Suppressor macrophage treated with lipopolysaccharide for 1 hour (primary cell): ENCODE measurements at regions not wholly inside any gene's neighbourhood (a gene's known extent, or its start where the extent isn't known, plus 50 kb on each side); places are given as distances from the start of the nearest gene placed in this dataset.
"Not testable (repeated sequence)": the region's sequence is repeated elsewhere in the genome, so short reads cannot be mapped to it uniquely, and the experiment has no call there.

ENCODE experiments used
- DNase-seq, 3 donors: peaks; one replicate each; pipeline ENCODE4 v3.0.0-alpha.2; 2020 to 2022

DNA sequence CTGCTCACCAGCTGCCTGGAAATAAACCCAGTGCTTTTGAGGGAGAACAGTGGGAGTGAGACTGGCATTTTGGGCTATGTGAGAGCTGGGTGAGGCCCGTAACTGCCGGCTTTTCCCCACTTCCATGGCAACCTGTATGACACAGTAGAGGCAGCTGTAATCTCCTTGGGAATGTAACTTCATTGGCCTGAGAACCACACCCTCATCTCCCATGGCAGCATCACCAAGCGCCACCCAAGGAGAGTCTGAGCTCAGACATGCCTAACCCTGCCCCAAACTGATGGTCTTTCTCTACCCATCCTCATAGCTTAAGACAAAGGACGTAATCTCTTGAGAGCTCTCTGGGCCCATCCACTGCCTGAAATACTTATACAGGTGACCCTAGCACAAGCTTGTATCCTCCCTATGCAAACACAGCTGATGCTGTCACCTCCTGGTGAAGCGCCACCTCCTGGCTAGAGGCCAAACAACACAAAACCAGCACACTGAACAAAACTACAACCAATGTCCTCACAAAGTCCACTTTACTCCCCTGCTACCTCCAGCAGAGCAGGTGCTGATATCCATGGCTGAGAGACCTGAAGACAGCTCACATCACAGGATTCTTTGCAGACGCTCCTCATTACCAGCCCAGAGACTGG, 763.4 kb upstream of the NRXN1 start:
- DNase-seq, result peak in 1 of 3 donors; percentile 1

DNA sequence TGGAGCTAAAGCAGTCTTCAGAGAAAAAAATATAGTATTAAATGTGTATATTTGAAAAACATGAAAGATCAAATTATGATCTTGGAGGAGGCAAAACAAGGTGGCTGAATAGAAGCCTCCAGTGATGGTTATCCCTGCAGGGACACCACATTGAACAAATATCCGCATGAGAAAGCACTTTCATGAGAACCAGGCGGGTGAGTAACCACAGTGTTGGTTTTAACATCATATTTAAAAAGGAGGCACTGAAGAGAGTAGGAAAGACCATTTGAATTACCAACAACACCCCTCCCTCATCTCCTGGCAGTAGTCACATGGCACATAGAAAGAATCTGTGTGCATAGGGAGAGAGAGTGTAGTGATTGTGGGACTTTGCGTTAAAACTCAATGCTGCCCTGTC, 759.6 kb upstream of the NRXN1 start:
- DNase-seq, result no peak

- DNase-seq, result no peak
Observed at GRCh38 chr2:51790854-51791253, 758.9 kb upstream of the NRXN1 start.

DNA sequence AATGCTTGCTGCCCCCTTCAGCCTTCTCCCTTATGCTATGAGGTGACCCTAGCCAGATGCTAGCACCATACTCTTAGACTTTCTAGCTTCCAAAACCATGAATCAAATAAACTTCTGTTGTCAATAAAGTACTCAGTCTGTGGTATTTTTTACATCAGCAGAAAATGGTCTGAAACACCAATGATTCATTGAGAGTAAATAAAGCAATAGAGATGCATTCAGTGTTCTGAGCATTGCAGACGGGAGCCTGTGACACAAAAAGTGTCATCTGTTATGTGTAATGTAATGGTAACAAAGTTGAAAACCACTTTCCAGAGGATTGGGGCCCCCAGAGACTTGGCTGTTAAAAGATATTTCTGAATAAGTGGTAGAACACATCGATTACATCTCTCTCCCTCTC, 758.0 kb upstream of the NRXN1 start:
- DNase-seq, result no peak

DNA sequence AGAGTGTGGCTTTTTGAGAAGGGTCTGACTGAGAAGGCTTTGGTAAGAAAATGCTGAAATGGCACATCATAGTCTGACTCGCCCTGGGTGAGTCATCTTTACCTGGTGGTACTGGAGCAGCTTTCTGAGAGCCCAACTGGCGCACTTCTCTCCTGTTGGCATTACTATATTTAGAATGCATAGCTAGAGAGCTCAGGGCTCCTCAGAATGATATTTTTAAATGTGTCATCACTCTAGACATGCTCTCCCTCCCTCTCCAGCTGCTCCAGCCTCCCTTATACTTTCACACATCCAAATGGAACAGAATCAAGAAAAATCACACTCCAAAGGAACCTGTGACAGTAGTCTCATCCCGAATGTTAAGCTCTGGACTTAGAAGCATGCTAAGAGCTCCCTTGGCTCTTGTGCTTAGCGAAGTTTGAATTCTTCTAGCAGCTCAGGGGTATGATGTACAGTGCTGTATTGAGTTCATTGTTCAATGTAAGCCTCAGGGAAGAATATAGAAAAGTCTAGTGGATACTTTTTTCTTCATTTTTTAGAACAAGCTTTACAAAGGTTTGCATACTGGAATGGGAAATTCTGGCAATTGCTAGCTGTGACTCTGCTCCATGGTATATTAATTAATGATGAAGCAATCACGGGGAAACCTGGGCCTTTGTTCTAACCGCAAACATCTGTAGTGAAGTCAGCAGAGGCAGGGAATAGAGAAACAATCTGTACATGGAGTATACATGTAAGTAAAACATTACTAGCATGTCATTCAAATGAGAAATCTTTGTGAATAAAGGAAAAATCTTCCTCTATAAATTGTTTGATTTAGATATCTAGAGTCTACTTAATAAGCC, 751.2 kb upstream of the NRXN1 start:
- no peak for DNase-seq

DNA sequence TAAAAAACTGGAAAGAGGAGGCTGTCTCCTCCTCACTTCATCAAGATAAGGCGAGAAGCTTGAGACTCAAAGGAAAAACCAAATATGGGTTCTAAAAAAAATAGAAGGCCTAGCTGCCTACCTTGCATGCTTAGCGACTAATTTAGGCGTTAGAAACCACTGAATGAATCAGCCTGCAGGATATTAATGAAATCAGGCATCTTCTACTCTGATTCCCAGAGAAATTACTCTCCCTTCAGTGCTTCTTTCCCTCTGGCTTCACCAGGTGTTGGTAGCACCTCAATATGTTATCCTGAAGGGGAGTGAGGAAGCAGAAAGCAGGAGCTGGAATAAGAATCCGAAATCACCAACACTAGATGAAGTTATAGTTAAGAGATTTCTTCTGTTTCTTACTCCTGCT, 749.8 kb upstream of the NRXN1 start:
- no peak for DNase-seq

DNA sequence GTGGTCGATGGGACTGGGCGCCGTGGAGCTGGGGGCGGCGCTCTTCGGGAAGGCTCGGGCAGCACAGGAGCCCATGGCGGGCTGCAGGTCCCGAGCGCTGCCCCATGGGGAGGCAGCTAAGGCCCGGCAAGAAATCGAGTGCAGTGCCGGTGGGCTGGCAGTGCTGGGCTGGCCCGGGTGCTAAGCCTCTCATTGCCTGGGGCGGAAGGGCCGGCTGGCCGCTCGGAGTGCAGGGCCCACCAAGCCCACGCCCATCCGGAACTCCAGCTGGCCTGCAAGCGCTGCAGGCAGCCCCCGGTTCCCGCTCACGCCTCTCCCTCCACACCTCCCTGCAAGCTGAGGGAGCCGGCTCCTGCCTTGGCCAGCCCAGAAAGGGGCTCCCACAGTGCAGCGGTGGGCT, 748.4 kb upstream of the NRXN1 start:
- no peak for DNase-seq

DNA sequence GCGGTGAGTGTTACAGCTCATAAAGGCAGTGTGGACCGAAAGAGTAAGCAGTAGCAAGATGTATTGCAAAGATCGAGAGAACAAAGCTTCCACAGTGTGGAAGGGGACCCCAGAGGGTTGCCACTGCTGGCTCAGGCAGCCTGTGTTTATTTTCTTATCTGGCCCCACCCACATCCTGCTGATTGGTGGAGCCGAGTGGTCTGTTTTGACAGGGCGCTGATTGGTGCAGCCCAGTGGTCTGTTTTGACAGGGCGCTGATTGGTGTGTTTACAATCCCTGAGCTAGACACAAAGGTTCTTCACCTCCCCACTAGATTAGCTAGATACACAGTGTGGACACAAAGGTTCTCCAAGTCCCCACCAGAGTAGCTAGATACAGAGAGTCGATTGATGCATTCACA, 747.8 kb upstream of the NRXN1 start:
- not testable (repeated sequence) for DNase-seq

DNA sequence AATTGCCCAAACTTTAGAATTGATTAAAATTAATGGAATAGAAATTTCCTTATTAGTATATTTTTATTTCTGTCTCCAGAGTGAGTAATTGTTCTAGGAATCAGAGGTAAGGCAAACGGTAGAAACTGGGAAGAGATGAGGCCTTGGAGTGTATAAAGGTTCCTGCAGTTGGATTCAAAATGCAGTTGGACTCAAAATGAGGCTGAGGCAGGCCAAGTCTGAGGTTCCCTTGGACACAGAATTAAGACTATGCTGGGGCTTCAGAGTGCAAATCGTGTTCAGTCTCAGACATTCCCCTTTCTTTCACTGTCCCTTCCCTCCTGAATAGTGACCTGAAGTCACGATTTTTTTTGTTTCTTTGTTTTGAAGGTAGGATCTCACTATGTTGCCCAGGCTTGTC, 746.9 kb upstream of the NRXN1 start:
- no peak for DNase-seq

DNA sequence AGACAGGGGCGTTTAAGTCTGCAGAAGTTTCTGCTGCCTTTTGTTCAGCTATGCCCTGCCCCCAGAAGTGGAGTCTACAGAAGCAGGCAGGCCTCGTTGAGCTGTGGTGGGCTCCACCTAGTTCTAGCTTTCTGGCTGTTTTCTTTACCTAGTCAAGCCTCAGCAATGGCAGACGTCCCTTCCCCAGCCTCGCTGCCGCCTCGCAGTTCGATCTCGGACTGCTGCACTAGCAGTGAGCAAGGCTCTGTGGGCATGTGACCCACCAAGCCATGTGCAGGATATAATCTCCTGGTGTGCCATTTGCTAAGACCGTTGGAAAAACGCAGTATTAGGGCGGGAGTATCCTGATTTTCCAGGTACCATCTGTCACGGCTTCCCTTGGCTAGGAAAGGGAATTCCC, 742.7 kb upstream of the NRXN1 start:
- not testable (repeated sequence) for DNase-seq

GRCh38 chr2:51760441-51760840, 728.5 kb upstream of the NRXN1 start:
- no peak for DNase-seq

GRCh38 chr2:51758081-51758480, 726.1 kb upstream of the NRXN1 start:
- DNase-seq, result no peak

DNA sequence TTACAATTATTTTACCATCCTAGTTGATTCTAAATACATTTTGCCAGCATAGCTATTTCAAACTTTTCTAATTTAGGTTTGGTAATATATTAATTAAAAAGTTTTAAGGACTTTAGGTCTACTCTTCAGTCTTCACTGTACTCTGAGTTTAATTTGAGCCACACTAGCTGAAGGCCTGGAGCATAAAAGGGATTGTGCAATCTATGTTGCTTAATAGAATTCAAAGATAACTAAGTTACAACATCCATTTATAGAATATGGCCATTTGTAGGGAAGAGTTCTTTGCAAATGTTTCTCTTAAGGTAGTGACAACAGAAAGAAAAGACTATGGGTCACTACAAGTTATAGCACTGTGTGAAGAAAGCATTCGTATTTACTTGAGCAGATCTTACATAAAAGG, 702.2 kb upstream of the NRXN1 start:
- no peak for DNase-seq

GRCh38 chr2:51723691-51724090, 691.8 kb upstream of the NRXN1 start:
- no peak for DNase-seq

- DNase-seq, result no peak
Observed at GRCh38 chr2:51722311-51722710, 690.4 kb upstream of the NRXN1 start.

- DNase-seq, result no peak
Observed at GRCh38 chr2:51720826-51721225, 688.9 kb upstream of the NRXN1 start.

- DNase-seq, result no peak
Observed at GRCh38 chr2:51718881-51719280, 686.9 kb upstream of the NRXN1 start.

- no peak for DNase-seq
Observed at GRCh38 chr2:51717312-51717711, 685.4 kb upstream of the NRXN1 start.

DNA sequence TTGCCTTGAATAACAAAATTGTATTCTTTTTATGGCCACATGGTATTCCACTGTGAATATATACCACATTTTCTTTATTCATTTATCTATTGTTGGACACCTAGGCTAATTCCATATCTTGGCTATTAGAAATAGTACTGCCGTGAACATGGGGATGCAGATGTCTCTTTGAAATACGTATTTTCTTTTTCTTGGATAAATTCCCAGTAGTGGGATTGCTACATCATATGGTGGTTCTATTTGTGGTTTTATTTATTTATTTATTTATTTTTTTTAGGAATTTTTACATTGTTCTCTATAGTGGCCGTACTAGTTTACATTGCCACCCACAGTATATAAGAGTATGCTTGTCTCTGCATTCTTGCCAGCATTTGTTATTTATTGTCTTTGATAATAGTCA, 679.8 kb upstream of the NRXN1 start:
- DNase-seq, result no peak

GRCh38 chr2:51710222-51710621, 678.3 kb upstream of the NRXN1 start:
- DNase-seq, result no peak

- no peak for DNase-seq
Observed at GRCh38 chr2:51707625-51708024, 675.7 kb upstream of the NRXN1 start.

DNA sequence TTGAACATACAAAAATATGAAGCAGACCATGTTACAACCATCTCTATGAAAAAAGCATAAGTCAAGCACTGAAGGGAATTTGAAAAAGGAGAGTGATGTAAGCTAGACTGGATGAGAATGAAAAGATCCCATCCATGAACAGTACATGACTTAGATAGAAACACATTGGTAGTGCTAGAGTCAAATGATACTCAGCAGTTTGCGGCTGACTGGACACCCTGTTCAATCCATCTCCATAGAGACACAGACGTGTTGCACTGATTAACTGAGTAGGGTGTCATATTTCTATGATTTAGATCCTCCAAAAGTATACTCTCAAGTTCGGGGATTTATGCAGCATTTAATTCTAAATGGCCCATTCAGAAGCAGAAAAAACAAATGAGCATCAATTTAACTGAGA, 674.3 kb upstream of the NRXN1 start:
- no peak for DNase-seq

- no peak for DNase-seq
Observed at GRCh38 chr2:51705417-51705816, 673.5 kb upstream of the NRXN1 start.

GRCh38 chr2:51698021-51698420, 666.1 kb upstream of the NRXN1 start:
- no peak for DNase-seq

DNA sequence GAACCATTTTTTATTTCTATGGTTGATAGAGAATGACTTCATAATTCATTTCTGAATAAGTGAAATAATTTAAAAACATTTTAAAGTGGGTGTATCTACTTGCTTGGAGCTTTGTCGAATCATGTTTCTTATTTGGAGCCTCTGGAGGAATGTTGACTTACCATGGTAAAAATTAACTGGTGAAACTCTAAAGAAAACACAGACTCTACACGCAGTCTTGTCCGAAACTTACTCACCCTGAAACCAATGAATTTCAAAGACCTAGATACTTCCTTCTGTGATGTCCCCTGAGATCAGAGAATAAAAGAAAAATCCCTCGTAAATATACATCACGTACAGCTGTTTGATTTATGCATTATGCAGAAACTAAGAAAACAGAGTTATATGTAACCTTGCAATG, 665.2 kb upstream of the NRXN1 start:
- no peak for DNase-seq
